ENCODE measurements at regions not wholly inside any gene's neighbourhood (a gene's known extent, or its start where the extent isn't known, plus 50 kb on each side); places are given as distances from the start of the nearest gene placed in this dataset.

DNA sequence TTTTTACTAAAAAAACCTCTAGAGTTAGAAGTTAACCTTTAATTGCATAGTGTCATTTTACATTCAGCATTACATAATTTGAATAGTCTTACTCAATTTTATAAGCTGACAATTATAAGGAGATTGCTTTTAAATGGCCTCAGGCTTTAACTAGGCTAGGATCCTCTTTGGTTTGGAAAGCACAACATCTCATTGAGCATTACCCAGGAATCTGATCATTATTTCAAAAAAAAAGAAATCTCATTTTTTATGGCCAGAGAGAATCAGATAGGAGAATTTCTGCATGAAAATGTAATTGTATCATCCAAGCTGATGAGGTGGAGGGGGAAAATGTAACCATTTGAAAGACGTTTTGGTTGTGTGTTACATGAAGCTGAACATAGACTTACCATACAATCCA lies 324.9 kb upstream of the POT1 start:
- Histone ChIP-seq H3K27ac (ENCODE audit: low read depth, low read length, poor library complexity, severe bottlenecking) (no peak overlapping the region), H3K4me3 (ENCODE audit: low read depth, low read length, poor library complexity, severe bottlenecking) (no peak overlapping the region), H3K9me3 (ENCODE audit: low read length) (no peaks in the 10 kb centered on the region), H4K20me1 (ENCODE audit: insufficient read depth, low read length) (no peaks in the 10 kb centered on the region), H3K4me2 (ENCODE audit: low read length) (no peak overlapping the region), H3F3A (ENCODE audit: insufficient read depth, low read length) (no peaks in the 10 kb centered on the region), H3K9ac (ENCODE audit: low read length) (no peak overlapping the region), H3K4me1 (ENCODE audit: insufficient read depth, low read length, severe bottlenecking) (no peaks in the 10 kb centered on the region), H2AFZ (ENCODE audit: low read length) (no peak overlapping the region), H3K79me2 (ENCODE audit: insufficient read depth, low read length) (no peaks in the 10 kb centered on the region), H3K36me3 (ENCODE audit: insufficient read depth, low read length) (no peaks in the 10 kb centered on the region), H3K9me2 (ENCODE audit: low read depth, low read length) (no peaks in the 10 kb centered on the region), H3K27me3 (ENCODE audit: insufficient read depth, low read length) (no peaks in the 10 kb centered on the region; the same call in 1 of the 2 replicates)
- TF ChIP-seq EZH2 (IDR thresholded peaks at IDR 0.05; ENCODE audit: borderline replicate concordance, low read length): no peak
- TF ChIP-seq, protein P1, sequence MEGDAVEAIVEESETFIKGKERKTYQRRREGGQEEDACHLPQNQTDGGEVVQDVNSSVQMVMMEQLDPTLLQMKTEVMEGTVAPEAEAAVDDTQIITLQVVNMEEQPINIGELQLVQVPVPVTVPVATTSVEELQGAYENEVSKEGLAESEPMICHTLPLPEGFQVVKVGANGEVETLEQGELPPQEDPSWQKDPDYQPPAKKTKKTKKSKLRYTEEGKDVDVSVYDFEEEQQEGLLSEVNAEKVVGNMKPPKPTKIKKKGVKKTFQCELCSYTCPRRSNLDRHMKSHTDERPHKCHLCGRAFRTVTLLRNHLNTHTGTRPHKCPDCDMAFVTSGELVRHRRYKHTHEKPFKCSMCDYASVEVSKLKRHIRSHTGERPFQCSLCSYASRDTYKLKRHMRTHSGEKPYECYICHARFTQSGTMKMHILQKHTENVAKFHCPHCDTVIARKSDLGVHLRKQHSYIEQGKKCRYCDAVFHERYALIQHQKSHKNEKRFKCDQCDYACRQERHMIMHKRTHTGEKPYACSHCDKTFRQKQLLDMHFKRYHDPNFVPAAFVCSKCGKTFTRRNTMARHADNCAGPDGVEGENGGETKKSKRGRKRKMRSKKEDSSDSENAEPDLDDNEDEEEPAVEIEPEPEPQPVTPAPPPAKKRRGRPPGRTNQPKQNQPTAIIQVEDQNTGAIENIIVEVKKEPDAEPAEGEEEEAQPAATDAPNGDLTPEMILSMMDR (IDR thresholded peaks at IDR 0.05; ENCODE audit: low read length): no peak

DNA sequence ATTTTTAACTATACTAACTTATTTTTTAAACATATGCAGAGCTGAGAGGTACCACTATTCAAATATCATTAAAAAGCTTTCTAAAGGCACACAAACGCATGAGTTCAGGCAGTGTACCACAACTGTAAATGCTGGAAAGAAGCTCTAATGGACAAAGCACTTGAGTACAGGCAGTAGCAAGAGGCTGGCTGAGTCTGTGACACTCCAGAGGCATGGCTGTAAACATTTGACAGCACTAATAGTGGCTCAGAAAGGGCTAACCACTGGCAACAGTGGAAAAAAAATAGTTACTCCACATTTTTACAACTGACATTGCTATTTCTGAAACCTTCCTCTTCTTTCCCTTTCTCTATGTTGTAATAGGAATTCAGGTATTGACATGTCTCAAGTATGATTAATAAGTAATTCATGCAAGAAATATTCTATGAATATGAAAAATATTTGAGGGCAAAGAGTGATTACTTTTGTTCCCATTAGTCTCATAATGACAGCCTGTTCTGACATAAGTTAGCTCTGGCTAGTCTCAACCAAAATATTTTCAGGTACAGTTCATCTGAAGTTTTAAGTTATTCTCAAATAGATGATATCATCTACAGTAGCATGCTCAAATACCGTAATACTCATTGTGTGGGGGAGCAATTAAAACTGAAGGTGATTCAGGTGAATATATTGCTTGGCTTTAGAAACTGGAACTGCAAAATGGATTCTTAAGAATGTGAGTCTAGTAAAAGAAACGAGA lies 324.0 kb upstream of the POT1 start:
- H3K36me3 ChIP-seq (ENCODE audit: insufficient read depth, low read length): no peaks in the 10 kb centered on the region
- no peaks in the 10 kb centered on the region for H3K9me3 ChIP-seq (ENCODE audit: low read length)
- no peaks in the 10 kb centered on the region for H3K27me3 ChIP-seq (ENCODE audit: insufficient read depth, low read length)

DNA sequence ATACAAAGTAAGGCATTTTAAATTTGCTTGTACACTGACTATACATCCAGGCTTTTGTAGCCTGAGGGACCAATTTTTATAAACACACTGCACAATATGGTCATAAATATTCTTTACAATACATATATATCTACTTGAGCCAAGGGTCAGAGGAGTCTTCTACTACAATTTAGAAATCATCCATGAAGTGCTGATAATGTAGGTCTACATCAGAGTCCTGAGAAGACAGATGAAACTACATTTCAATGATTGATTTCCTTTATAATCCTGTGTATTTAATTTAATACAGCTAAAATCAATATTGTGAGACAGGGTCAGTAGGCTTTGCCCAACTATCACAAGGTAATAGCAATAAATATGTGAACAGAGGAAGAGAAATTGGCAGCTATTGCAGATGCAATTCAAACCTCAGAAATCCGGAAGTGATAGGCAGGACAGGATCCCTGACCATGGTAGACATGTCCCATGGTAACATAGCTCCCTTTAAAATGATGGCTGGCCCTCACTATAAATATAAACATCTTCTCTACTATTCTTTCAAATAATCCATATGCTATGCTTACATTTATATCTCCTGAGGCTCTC lies 318.0 kb upstream of the POT1 start:
- Histone ChIP-seq H3K4me3 (ENCODE audit: low read depth, low read length, poor library complexity, severe bottlenecking) (no peak overlapping the region), H3K4me2 (ENCODE audit: low read length) (no peak overlapping the region), H3K27ac (ENCODE audit: low read depth, low read length, poor library complexity, severe bottlenecking) (no peak overlapping the region), H2AFZ (ENCODE audit: low read length) (no peak overlapping the region), H3K27me3 (ENCODE audit: insufficient read depth, low read length) (no peaks in the 10 kb centered on the region), H3K36me3 (ENCODE audit: insufficient read depth, low read length) (no peaks in the 10 kb centered on the region), H3K79me2 (ENCODE audit: insufficient read depth, low read length) (no peaks in the 10 kb centered on the region), H3K4me1 (ENCODE audit: insufficient read depth, low read length, severe bottlenecking) (no peaks in the 10 kb centered on the region), H4K20me1 (ENCODE audit: insufficient read depth, low read length) (no peaks in the 10 kb centered on the region), H3F3A (ENCODE audit: insufficient read depth, low read length) (no peaks in the 10 kb centered on the region), H3K9me3 (ENCODE audit: low read length) (no peaks in the 10 kb centered on the region), H3K9me2 (ENCODE audit: low read depth, low read length) (no peaks in the 10 kb centered on the region), H3K9ac (ENCODE audit: low read length) (no peak overlapping the region)
- TF ChIP-seq, protein P1 (IDR thresholded peaks at IDR 0.05; ENCODE audit: low read length): no peak
- TF ChIP-seq EZH2 (IDR thresholded peaks at IDR 0.05; ENCODE audit: borderline replicate concordance, low read length): no peak

More for the DNA sequence above, 324.0 kb upstream of the POT1 start:
- Histone ChIP-seq H3K4me1 (ENCODE audit: insufficient read depth, low read length, severe bottlenecking) (no peaks in the 10 kb centered on the region), H3K79me2 (ENCODE audit: insufficient read depth, low read length) (no peaks in the 10 kb centered on the region), H4K20me1 (ENCODE audit: insufficient read depth, low read length) (no peaks in the 10 kb centered on the region), H3K4me2 (ENCODE audit: low read length) (no peak overlapping the region), H3K27ac (ENCODE audit: low read depth, low read length, poor library complexity, severe bottlenecking) (no peak overlapping the region), H3F3A (ENCODE audit: insufficient read depth, low read length) (no peaks in the 10 kb centered on the region), H3K9me2 (ENCODE audit: low read depth, low read length) (no peaks in the 10 kb centered on the region), H2AFZ (ENCODE audit: low read length) (no peak overlapping the region), H3K4me3 (ENCODE audit: low read depth, low read length, poor library complexity, severe bottlenecking) (no peak overlapping the region), H3K9ac (ENCODE audit: low read length) (no peak overlapping the region)
- no peak for TF ChIP-seq EZH2 (IDR thresholded peaks at IDR 0.05; ENCODE audit: borderline replicate concordance, low read length)
- TF ChIP-seq, protein P1 (IDR thresholded peaks at IDR 0.05; ENCODE audit: low read length): no peak

Data from OCI-LY1 (cell line).